ENCODE measurements at regions not wholly inside any gene's neighbourhood (a gene's known extent, or its start where the extent isn't known, plus 50 kb on each side); places are given as distances from the start of the nearest gene placed in this dataset.
A peak's percentile ranks its signal among the peaks of the same experiment; 100 is the strongest.

DNA sequence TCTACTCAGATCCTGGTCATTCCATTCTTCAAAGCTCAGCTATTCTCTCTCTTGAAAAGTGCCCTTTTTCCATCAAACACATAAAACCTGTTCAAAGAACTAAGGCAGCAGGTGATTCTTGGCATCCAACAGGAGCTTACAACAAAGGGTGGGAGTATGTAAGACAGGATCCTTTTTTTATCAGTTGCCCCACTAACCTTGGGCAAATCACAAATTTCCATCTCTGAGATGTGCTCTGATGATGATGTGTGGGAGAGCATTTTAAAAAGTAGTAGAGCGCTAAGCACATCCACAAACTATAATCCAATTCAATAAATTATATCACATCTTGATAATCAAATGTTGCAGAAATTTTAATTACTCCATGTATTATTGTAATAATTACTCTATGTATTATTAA is 53.7 kb upstream of the FDX1 start:
- H3K4me3 ChIP-seq: no peak overlapping the region
- no peak overlapping the region for H3K27ac ChIP-seq
- TF ChIP-seq CTCF (IDR thresholded peaks at IDR 0.05): no peak
- DNase-seq (ENCODE audit: low spot score): no peak

GRCh38 chr11:110376711-110377324 is 52.9 kb upstream of the FDX1 start:
- Histone ChIP-seq H3K27ac (no peak overlapping the region), H3K4me3 (peak overlapping the region; percentile 46)
- no peak for DNase-seq (ENCODE audit: low spot score)
- peak; percentile 65 for TF ChIP-seq CTCF (IDR thresholded peaks at IDR 0.05)

GRCh38 chr11:110377434-110377833 is 52.3 kb upstream of the FDX1 start:
- Histone ChIP-seq H3K27ac (no peak overlapping the region), H3K4me3 (no peak overlapping the region)
- no peak for TF ChIP-seq CTCF (IDR thresholded peaks at IDR 0.05)
- no peak for DNase-seq (ENCODE audit: low spot score)

DNA sequence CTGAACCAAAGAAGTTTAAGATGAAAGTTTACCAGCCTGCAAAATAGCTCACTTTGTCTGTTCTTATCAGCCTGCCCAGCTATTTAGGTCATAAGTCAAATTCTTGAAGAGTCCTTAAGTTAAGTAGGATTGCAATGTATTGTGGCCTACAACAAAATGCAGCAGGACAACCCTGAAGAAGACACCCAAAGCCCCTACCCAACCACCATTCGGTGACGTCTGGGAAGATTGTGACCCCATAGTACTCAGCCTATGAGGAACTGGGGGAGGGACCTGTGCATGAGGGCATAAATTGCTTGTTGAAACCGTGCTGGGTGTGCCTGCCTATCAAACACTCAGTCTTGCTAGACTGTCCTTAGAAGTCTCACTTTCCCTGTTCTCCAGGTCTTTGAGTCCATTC is 50.5 kb upstream of the FDX1 start:
- DNase-seq (ENCODE audit: low spot score): no peak
- no peak overlapping the region for H3K27ac ChIP-seq
- no peak for TF ChIP-seq CTCF (IDR thresholded peaks at IDR 0.05)
- H3K4me3 ChIP-seq: no peak overlapping the region

DNA sequence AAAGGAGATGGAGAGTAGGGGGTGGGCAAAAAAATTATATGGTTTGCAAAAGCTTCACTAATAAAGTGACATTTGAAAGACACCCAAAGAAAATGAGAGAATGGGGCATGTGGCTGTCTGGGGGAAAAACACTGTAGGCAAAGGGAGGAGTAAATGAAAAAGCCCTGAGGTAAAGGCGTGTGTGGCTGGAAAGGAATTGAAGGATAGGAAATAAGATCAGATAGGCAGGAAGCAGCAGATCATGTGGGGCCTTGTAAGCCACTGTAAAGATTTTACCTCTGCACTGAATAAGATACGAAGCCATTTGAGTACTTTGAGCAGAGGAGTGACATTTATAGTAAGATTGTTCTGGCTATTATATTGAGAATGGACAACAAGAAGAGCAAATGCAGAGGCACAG is 49.8 kb upstream of the FDX1 start:
- TF ChIP-seq CTCF (IDR thresholded peaks at IDR 0.05): no peak
- Histone ChIP-seq H3K4me3 (no peak overlapping the region), H3K27ac (no peak overlapping the region)
- no peak for DNase-seq (ENCODE audit: low spot score)

All from coronary artery (tissue), 2 donors.